A204.1 (cell line): ENCODE measurements at regions not wholly inside any gene's neighbourhood (a gene's known extent, or its start where the extent isn't known, plus 50 kb on each side); places are given as distances from the start of the nearest gene placed in this dataset.
"Not testable (repeated sequence)": the region's sequence is repeated elsewhere in the genome, so short reads cannot be mapped to it uniquely, and the experiment has no call there.

Experiments
- FAIRE-seq: peaks from 2 replicates; lab custom pipeline; 2012; peaks lifted over from hg19 to GRCh38; lab: Jason Lieb, UNC

DNA sequence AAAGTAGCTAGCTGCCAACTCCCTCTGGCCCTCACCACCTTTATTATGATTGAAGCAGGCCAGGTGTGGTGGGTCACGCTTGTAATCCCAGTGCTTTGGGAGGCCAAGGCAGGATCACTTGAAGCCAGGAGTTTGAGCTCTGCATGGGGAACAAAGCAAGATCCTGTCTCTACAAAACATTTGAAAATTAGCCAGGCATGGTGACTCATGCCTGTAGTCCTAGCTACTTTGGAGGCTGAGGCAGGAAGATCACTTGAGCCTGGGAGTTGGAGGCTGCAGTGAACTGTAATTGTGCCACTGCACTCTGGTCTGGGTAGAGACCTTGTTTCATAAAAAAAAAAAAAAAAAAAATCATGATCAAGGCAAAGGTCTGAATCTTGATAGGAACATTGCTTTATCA lies 467.0 kb upstream of the DIPK2B start:
- no peak for FAIRE-seq

DNA sequence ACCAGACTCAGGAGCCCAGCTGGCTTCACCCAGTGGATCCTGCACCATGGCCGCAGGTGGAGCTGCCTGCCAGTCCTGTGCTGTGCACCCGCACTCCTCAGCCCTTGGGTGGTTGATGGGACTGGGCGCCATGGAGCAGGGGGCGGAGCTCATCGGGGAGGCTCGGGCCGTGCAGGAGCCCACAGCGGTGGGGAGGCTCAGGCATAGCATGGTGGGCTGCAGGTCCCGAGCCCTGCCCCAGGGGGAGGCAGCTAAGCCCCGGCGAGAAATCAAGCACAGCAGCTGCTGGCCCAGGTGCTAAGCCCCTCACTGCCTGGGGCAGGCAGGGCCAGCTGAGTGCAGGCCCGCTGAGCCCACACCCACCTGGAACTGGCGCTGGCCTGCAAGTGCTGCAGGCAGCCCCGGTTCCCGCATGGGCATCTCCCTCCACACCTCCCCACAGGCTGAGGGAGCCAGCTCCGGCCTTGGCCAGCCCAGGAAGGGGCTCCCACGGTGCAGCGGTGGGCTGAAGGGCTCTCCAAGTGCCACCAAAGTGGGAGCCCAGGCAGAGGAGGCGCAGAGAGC lies 464.1 kb upstream of the DIPK2B start:
- FAIRE-seq, result no peak

DNA sequence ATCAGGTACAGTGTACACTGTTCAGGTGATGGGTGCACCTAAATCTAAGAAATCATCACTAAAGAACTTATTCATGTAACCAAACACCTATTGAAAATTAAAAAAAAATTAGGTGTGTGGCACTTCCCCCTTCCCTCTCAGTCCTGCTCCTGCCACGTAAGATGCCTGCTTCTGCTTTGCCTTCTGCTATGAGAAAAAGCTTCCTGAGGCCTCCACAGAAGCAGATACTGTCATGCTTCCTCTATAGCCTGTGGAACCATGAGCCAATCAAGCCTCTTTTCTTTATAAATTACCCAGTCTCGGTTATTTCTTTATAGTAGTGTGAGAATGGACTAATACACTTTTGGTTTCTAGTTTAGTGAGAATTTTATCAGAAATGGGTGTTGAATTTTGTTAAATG lies 459.8 kb upstream of the DIPK2B start:
- FAIRE-seq, result no peak

GRCh38 chrX:45633419-45633818 lies 432.7 kb upstream of the DIPK2B start:
- FAIRE-seq, result no peak

DNA sequence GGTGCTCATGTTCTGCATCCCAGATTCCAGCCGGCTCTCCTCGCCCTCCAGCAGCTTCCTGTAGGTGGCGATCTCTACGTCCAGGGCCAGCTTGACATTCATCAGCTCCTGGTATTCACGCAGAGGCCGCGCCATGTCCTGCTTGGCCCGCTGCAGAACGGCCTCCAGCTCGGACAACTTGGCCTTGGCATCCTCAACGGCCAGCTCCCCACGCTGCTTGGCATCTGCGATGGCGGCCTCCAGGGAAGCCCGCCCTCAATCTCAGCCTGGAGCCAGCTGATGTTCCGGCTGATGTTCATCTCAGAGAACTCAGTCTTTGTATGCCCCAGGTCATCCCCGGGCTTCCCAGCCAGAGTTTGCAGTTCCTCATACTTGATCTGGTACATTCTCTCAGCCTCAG lies 431.8 kb upstream of the DIPK2B start:
- FAIRE-seq, result no peak

- no peak for FAIRE-seq
These were observed 429.4 kb upstream of the DIPK2B start for GRCh38 chrX:45630078-45630477.

DNA sequence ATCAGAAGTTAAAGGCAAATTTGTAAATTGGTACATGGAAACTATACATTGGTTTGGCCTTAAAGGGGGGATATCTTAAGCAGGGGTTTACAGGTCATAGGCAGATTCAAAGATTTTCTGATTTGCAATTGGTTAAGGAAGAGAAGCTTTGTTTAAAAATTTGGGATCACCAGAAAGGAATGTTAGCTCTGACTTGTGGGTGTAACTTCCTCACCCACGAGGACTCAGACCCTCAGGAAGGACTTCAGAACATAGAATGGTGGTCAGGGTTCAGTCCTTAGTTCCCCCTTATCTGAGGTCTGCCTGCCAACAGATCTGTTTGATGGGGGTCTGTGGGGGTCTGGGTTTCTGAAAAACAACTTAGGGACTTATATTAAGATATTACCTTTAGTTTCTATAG lies 427.4 kb upstream of the DIPK2B start:
- no peak for FAIRE-seq

DNA sequence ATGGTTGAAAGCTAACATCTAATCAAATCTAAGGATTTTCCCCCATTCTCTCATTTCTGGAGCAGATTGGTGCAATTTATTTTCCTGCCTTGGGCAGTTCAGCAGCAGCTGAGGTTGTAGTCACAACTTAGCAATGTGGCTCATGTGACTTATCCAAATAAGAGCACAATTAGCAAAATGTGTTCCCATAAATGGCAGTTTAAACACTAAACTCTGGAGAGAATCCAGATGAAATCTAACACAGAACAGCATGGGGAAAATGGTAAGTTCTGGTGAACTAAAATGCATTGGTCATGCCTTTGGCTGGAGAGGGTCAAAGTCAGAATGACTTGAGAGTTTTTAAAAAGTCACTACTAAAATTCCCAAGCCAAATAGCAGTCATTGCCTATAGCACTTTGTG lies 422.6 kb upstream of the DIPK2B start:
- FAIRE-seq, result no peak

DNA sequence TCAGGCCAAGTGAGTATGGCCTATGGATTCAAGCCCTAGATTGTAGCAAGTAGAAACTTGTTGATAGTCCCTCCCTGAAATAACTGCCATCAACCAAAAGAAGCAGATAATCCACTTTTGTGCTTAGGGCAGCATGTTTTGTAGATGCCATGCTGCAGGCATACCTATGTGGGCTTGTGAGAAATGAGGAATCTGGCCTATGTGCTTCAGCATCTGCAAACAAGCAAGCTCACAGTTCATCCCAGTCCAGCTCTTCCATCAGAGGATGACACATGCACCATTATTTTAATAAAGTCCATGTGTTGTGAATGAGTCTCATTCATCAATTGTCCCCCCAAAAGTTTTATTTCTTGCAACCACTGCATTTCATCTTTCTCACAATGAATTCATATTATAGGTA lies 421.9 kb upstream of the DIPK2B start:
- FAIRE-seq, result no peak

DNA sequence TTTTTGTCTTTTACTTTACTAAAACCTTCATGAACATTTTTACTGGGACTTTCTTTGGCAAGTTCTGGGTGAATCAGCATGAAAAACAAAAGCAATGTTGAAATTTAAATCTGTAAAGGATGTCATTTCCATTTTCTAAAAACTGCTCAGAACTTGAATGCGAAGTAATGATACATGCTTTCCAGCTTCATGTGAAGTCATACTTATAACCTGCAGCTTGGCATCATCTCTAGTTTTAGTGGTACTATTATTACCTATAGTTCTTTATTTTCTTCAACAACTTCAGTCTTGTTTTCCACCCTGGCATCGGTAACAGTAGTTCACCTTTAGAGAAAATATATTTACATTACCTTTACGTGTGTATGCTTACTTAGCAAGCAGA lies 421.4 kb upstream of the DIPK2B start:
- no peak for FAIRE-seq

GRCh38 chrX:45621376-45622041 lies 420.8 kb upstream of the DIPK2B start:
- FAIRE-seq, result no peak

DNA sequence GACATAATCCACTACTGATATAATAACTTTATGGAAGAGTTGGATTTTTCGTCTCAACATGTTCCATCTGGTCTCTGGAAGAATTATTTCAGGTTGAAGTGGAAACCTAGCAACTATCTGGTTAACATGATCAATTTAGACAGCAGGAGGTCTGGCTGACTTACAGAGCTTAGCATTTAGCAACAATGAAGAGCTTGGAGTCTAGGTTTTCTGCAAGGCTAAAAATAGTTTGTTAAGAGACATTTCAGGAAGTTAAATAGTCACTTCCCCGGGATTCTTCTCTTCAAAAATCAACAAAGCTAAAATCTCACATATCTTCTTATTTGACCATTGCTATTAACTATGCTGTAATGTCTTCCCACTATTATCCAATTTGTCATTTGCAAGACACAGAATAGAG lies 418.6 kb upstream of the DIPK2B start:
- FAIRE-seq, result no peak

DNA sequence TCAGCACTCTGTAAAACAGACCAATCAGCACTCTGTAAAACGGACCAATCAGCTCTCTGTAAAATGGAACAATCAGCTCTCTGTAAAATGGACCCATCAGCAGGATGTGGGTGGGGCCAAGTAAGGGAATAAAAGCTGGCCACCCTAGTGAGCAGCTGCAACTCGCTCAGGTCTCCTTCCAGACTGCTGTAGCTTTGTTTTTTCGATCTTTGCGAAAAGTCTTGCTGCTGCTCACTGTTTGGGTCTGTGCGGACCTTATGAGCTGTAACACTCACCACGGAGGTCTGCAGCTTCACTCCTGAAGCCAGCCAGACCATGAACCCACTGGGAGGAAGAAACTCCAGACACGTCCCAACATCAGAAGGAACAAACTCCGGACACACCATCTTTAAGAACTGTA lies 414.9 kb upstream of the DIPK2B start:
- not testable (repeated sequence) for FAIRE-seq

- FAIRE-seq, result no peak
These were observed 414.2 kb upstream of the DIPK2B start for GRCh38 chrX:45614853-45615252.

DNA sequence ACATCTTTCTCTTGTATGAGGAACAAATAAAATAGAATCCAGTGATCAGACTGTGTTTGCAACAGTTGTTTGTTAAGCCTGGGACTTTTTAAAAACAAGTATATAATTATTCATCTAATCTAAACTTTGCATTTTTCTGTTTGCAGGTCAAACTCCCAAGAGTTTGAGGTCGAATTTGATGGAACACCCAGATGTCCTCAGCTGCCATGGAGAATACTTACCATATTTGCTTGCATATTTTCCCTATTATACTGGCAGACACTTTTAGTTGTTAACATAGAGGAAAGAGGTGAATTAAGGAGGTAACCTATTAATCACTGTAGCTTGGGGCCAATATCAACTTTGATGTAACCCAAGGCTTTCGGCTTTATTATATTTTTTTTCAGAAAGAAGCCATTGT lies 401.5 kb upstream of the DIPK2B start:
- no peak for FAIRE-seq

DNA sequence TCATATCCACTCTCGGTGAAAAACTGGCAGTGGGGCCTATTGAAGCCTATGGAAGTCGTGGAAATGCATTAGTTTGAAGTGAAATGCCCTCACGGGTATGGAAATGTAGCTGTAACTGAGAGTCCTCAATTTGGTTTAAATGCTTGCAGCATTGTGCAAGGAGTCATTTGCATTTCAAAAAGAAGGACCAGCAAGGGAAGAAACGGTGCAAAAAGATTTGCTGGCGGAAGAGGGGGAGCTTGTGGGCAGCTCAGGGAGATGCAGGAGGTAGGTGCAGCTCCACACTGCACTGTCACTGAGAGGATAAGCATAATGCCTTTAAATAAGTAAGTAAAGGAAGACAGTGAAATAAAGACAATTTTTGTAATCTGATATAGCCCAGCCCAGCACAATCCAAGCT lies 400.4 kb upstream of the DIPK2B start:
- FAIRE-seq, result no peak

GRCh38 chrX:45598861-45599260 lies 398.2 kb upstream of the DIPK2B start:
- FAIRE-seq, result no peak

DNA sequence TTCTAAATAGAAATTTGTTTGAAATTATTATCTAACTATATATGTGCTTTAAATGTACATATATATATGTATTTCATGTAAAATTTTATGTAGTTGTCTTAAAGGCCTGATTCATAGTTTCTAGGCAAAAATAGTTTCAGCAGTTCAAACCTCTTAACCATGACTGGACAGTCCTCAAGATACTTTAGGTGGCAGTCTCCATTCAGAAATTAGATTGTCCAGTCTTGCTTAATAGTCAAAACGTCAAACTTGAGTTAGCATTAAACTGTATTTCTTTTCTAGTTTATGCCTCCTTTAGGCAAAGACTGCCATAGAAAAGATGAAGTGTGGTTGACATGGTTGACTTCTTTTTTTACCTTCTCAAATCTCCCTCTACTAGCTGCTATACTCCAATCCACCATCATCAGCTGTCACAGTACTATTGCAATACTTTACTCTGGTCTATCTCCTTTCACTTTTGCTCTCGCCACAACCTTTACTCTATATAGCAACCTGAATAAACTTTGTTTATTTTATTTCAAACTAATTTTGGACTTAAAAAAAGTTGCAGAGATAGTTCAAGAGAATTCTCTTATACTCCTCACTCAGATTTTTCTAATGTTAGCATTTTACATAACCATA lies 395.6 kb upstream of the DIPK2B start:
- FAIRE-seq, result no peak

GRCh38 chrX:45592101-45592500 lies 391.4 kb upstream of the DIPK2B start:
- no peak for FAIRE-seq

DNA sequence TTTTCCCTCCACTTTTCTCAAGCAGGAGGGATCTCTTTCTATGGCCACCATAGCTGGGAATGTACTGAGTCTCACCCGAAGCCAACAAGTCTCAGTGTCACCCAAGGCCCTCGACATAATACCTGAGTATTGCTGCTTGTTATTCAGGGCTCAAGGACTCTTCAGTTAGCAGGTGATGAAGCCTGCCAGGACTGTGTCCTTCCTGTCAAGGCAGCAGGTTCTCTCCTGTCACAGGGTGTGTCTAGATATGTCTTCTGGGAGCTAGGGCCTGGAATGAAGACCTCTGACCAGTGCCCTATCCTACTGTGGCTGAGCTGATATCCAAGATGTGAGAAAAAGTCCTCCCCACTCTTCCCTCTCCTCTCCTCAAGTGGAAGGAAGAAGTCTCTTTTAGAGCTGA lies 391.0 kb upstream of the DIPK2B start:
- FAIRE-seq, result no peak

DNA sequence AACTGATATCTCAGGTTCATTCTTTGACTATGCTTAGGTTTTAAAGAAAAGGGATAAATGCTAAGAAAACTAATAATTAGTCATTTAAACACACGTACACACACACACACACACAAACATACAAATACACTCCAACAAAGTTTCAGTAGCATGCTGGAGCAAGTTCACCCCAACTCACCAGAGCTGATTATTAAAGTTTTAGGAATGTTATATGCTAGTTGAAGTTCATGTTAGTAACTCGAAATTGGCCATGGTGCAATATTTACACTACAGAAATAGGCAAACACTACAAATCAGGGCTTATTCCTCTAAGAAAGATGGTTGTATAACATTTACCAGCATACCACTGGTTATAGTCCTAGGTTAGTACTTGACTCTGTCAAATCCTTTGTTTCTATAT lies 384.0 kb upstream of the DIPK2B start:
- FAIRE-seq, result no peak

DNA sequence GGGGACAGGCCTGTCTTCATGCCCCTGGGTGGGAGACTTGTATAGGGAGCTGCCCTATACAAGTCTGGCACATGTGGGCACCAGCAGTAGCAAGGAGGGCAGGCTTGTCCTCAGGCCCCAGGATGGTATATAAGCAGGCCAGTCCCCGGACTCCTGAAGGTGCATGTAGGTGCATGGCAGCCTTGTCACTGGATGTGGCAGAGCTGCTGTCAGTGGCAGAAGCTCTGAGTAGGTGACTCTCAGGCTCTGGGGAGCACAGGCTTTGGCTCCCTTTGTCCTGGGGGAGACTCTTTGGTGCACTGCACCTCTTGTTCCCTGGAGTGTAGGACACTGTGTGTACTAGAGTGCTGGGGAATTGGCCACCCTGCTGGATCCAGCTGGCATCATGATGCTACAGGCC lies 376.7 kb upstream of the DIPK2B start:
- no peak for FAIRE-seq

GRCh38 chrX:45571453-45571852 lies 370.8 kb upstream of the DIPK2B start:
- no peak for FAIRE-seq

DNA sequence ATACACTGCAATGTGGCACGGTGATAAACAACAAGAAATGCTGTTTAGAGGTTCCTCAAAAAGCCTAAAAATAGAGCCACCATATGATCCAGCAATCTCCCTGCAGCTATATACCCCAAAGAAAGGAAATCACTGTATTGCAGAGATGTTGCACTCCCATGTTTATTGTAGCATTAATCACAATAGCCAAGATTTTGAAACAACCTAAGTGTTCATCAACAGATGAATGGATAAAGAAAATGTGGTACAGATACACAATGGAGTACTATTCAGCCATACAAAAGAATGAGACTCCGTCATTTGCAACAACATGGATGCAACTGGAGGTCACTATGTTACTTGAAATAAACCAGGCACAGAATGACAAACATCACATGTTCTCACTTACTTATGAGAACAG lies 365.8 kb upstream of the DIPK2B start:
- FAIRE-seq, result no peak
